Loucy (cell line): ENCODE measurements at regions not wholly inside any gene's neighbourhood (a gene's known extent, or its start where the extent isn't known, plus 50 kb on each side); places are given as distances from the start of the nearest gene placed in this dataset.

Experiments used
- CTCF ChIP-seq: fragments of 200-600 bp; sonication (generic); conservative IDR thresholded peaks from 2 replicates; pipeline ENCODE4 v1.5.1; 2014; ENCODE audit warnings: mild to moderate bottlenecking, antibody characterized with exemption, low read length
- EZH2phosphoT487 ChIP-seq: fragments of 200-600 bp; IDR thresholded peaks from 2 replicates; pipeline ENCODE4 v1.6.1; 2018; ENCODE audit warnings: antibody characterized with exemption, mild to moderate bottlenecking, moderate library complexity, borderline replicate concordance

GRCh38 chr16:11409398-11409797, 64.1 kb downstream of the RMI2 start:
- TF ChIP-seq CTCF = no peak
- no peak for TF ChIP-seq EZH2phosphoT487
